NCI-H2196 treated with DMSO at 0.1 percent for 48 hours (cell line): ENCODE measurements at regions not wholly inside any gene's neighbourhood (a gene's known extent, or its start where the extent isn't known, plus 50 kb on each side); places are given as distances from the start of the nearest gene placed in this dataset.

Experiments
- DNase-seq: peaks from one replicate; lab custom pipeline; 2025; ENCODE audit not compliant: unreplicated experiment; lab: John Stamatoyannopoulos, UW

GRCh38 chr1:39134768-39135333 is 69.6 kb upstream of the MACF1 start:
- no peak for DNase-seq

- DNase-seq, result no peak
Measured at GRCh38 chr1:39136638-39137037, 67.9 kb upstream of the MACF1 start.

- DNase-seq, result no peak
Measured at GRCh38 chr1:39139723-39140360, 64.7 kb upstream of the MACF1 start.

GRCh38 chr1:39141925-39142324 is 62.6 kb upstream of the MACF1 start:
- DNase-seq, result no peak

GRCh38 chr1:39142401-39143060 is 62.0 kb upstream of the MACF1 start:
- peak; percentile 82 for DNase-seq

- DNase-seq, result no peak
Measured at GRCh38 chr1:39144924-39145323, 59.6 kb upstream of the MACF1 start.

GRCh38 chr1:39145331-39145965 is 59.0 kb upstream of the MACF1 start:
- no peak for DNase-seq

- DNase-seq, result no peak
Measured at GRCh38 chr1:39146681-39147080, 57.8 kb upstream of the MACF1 start.

- DNase-seq, result no peak
Measured at GRCh38 chr1:39147099-39148025, 57.1 kb upstream of the MACF1 start.

- DNase-seq, result no peak
Measured at GRCh38 chr1:39148942-39149341, 55.6 kb upstream of the MACF1 start.

- DNase-seq, result no peak
Measured at GRCh38 chr1:39149509-39149908, 55.0 kb upstream of the MACF1 start.

GRCh38 chr1:39150779-39151178 is 53.7 kb upstream of the MACF1 start:
- DNase-seq, result no peak

- DNase-seq, result no peak
Measured at GRCh38 chr1:39151267-39151666, 53.2 kb upstream of the MACF1 start.

- DNase-seq, result no peak
Measured at GRCh38 chr1:39152923-39153322, 51.6 kb upstream of the MACF1 start.

GRCh38 chr1:39153684-39154083 is 50.8 kb upstream of the MACF1 start:
- DNase-seq, result no peak

GRCh38 chr1:39154553-39155421 is 49.7 kb upstream of the MACF1 start:
- DNase-seq, result peak; percentile 75
